ENCODE measurements at regions not wholly inside any gene's neighbourhood (a gene's known extent, or its start where the extent isn't known, plus 50 kb on each side); places are given as distances from the start of the nearest gene placed in this dataset.

GRCh38 chr6:48611332-48611731, 500.3 kb upstream of the PTCHD4 start:
- Histone ChIP-seq H3K79me2 (ENCODE audit: insufficient read depth, low read length) (no peaks in the 10 kb centered on the region), H4K8ac (replicated peaks; ENCODE audit: insufficient read length, low read depth, low read length) (no peak overlapping the region), H4K91ac (ENCODE audit: insufficient read length, low read depth, low read length) (no peak overlapping the region), H3K23me2 (ENCODE audit: insufficient read length, low read depth, low read length, poor library complexity, severe bottlenecking) (no peaks in the 10 kb centered on the region), H3K4me2 (ENCODE audit: insufficient read depth, insufficient read length, low read length) (no peak overlapping the region), H3K79me1 (ENCODE audit: insufficient read depth, low read depth, low read length, poor library complexity, severe bottlenecking) (no peaks in the 10 kb centered on the region), H3K56ac (ENCODE audit: insufficient read length, low read depth, low read length) (no peak overlapping the region), H4K5ac (ENCODE audit: insufficient read length, low read depth, low read length) (no peak overlapping the region), H2AFZ (ENCODE audit: low read length) (no peak overlapping the region), H3K23ac (ENCODE audit: insufficient read length, low read depth, low read length) (no peak overlapping the region), H3K4ac (ENCODE audit: low read depth, low read length) (no peak overlapping the region), H4K20me1 (ENCODE audit: control insufficient read depth, insufficient read depth, insufficient read length) (no peaks in the 10 kb centered on the region), H2BK12ac (ENCODE audit: insufficient read length, low read depth, low read length) (no peak overlapping the region), H3K4me1 (ENCODE audit: insufficient read depth, low read length) (no peaks in the 10 kb centered on the region), H3K27me3 (ENCODE audit: insufficient read depth, low read length) (no peaks in the 10 kb centered on the region), H3K18ac (ENCODE audit: insufficient read length, low read depth, low read length) (no peak overlapping the region), H2BK15ac (ENCODE audit: low read depth, low read length) (no peak overlapping the region), H2BK20ac (ENCODE audit: low read depth, low read length, poor library complexity, severe bottlenecking) (no peak overlapping the region), H3K27ac (ENCODE audit: insufficient read length, low read depth, low read length) (no peak overlapping the region), H3K14ac (ENCODE audit: insufficient read depth, low read length) (no peak overlapping the region), H3K9me3 (ENCODE audit: control insufficient read depth, low read depth, low read length) (no peaks in the 10 kb centered on the region), H2AK5ac (ENCODE audit: insufficient read length, low read length) (no peak overlapping the region), H2BK5ac (ENCODE audit: insufficient read length, low read length) (no peak overlapping the region), H2BK120ac (ENCODE audit: low read depth, low read length, poor library complexity, severe bottlenecking) (no peak overlapping the region), H3K9ac (ENCODE audit: extremely low read depth, insufficient read length, low read length) (no peak overlapping the region), H3T11ph (ENCODE audit: low read length) (no peak overlapping the region)
- Mint-ChIP-seq H3K27ac (no peak overlapping the region), H3K27me3 (ENCODE audit: low read depth) (no peaks in the 10 kb centered on the region), H3K9me3 (no peaks in the 10 kb centered on the region; a peak in 1 of 5 replicates), H3K4me1 (no peaks in the 10 kb centered on the region; a peak in 1 of 4 replicates), H3K4me3 (no peak overlapping the region), H3K36me3 (ENCODE audit: insufficient read depth in 1 of 3, low read depth in 3 of 3) (no peaks in the 10 kb centered on the region)
- no peak for TF ChIP-seq CTCF (conservative IDR thresholded peaks at IDR 0.05)
- no peak for DNase-seq
- WGBS (ENCODE audit: extremely low coverage, insufficient read length, low lambda C conversion rate): no CpG with 5 or more reads among the region's 3 CpGs

Measured in H9 (cell line).